ENCODE measurements at regions not wholly inside any gene's neighbourhood (a gene's known extent, or its start where the extent isn't known, plus 50 kb on each side); places are given as distances from the start of the nearest gene placed in this dataset.

GRCh38 chr1:228882771-228883450 is 147.6 kb downstream of the RHOU start:
- H3K27ac ChIP-seq (ENCODE audit: low read depth), result no peak overlapping the region

More at GRCh38 chr1:228882771-228883450, 147.6 kb downstream of the RHOU start:
- H2AFZ ChIP-seq, result no peak overlapping the region
- H3K4me3 ChIP-seq, result no peak overlapping the region
- H3F3A ChIP-seq (replicated peaks; ENCODE audit: low read depth), result no peaks in the 10 kb centered on the region
- Mint-ChIP-seq H3K27ac (no peak overlapping the region), H3K27me3 (ENCODE audit: insufficient read depth, low read depth, poor library complexity) (peaks cover 4% of the 10 kb centered on the region), H3K4me3 (no peak overlapping the region), H3K4me1 (peaks cover 19% of the 10 kb centered on the region), H3K9me3 (peaks cover 24% of the 10 kb centered on the region), H3K36me3 (ENCODE audit: low read depth) (peaks cover 21% of the 10 kb centered on the region; the same call in 2 of the 3 replicates)
- no peaks in the 10 kb centered on the region for H3K27me3 ChIP-seq (ENCODE audit: insufficient read depth)
- no peak overlapping the region for H3K4me2 ChIP-seq
- H3K36me3 ChIP-seq (ENCODE audit: insufficient read depth), result no peaks in the 10 kb centered on the region
- H3K79me2 ChIP-seq (replicated peaks; ENCODE audit: insufficient read depth), result no peaks in the 10 kb centered on the region
- H3K4me1 ChIP-seq (ENCODE audit: insufficient read depth), result no peaks in the 10 kb centered on the region
- no peaks in the 10 kb centered on the region for H4K20me1 ChIP-seq (replicated peaks; ENCODE audit: insufficient read depth)
- peaks cover 12% of the 10 kb centered on the region for H3K9me2 ChIP-seq (ENCODE audit: insufficient read depth)
- DNase-seq (ENCODE audit: low spot score) (no peak), ATAC-seq (no peak)
- TF ChIP-seq ZNF462 (CRISPR knock-in tag; IDR thresholded peaks at IDR 0.05) (no peak), ZNF114 (CRISPR knock-in tag; IDR thresholded peaks at IDR 0.05) (no peak), REST (IDR thresholded peaks at IDR 0.05; ENCODE audit: unreplicated experiment) (no peak), CREB1 (CRISPR knock-in tag; IDR thresholded peaks at IDR 0.05; ENCODE audit: low read depth) (no peak), STAT1 (IDR thresholded peaks at IDR 0.05; ENCODE audit: unreplicated experiment) (no peak), ZNF331 (CRISPR knock-in tag; IDR thresholded peaks at IDR 0.05; ENCODE audit: low read depth) (no peak), CTCF (conservative IDR thresholded peaks at IDR 0.05; ENCODE audit: low read depth in 2 of 2) (no peak), JUNB (IDR thresholded peaks at IDR 0.05; ENCODE audit: unreplicated experiment) (no peak)

Data from GM23338 (cell line).